ENCODE measurements at regions not wholly inside any gene's neighbourhood (a gene's known extent, or its start where the extent isn't known, plus 50 kb on each side); places are given as distances from the start of the nearest gene placed in this dataset.
"Not testable (repeated sequence)": the region's sequence is repeated elsewhere in the genome, so short reads cannot be mapped to it uniquely, and the experiment has no call there.

DNA sequence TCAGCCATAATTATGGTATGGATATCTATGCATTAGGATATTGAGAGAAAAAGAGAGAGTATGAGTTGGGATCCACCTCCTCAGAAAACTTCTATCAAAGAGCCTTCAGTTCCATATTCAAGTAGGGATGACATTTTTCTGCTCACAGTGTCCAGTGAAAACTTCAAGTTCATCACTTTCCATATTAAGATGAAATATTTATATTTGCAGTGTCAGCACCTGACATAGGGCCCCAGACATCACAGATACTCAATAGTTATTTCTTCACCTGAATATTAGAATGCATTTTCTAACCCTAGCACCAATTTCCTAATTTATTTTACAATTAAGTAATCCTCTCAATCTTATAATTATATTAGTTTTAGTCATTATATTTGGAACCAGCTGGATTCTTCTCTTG lies 318.0 kb upstream of the MGAT4C start:
- DNase-seq (ENCODE audit: low read depth), result no peak

DNA sequence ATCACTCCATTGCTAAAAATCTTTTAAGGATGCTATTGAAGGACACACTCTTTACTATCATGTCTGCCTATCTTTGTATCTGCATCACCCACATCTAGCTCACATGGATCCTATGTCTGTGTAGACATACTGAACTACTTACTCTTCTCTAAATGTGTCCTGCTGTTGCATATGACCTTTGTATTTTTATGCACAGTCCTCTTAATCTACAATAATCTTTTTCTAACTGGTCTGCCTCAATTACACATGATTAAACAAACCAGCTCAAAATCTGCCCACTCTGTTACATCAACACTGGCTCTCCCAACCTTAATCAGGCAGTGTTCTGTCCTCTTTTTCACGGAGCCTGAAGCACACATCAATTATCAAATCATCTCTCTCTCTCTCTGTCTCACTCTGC lies 316.3 kb upstream of the MGAT4C start:
- no peak for DNase-seq (ENCODE audit: low read depth)

DNA sequence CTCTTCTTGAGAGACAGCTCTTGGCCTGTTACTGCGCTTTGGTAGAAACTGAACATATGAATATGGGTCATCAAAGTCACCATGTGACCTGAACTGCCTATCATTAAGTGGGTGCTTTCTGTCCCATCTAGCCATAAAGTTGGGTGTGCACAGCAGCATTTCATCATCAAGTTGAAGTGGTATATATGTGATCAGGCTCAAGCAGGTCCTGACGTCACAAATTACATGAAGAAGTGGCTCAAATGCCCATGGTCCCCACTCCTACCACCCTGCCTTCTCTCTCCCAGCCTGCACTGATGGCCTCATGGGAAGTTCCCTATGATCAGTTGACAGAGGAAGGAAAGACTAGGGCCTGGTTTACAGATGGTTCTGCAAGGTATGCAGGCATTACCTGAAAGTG lies 308.8 kb upstream of the MGAT4C start:
- DNase-seq (ENCODE audit: low read depth), result no peak

DNA sequence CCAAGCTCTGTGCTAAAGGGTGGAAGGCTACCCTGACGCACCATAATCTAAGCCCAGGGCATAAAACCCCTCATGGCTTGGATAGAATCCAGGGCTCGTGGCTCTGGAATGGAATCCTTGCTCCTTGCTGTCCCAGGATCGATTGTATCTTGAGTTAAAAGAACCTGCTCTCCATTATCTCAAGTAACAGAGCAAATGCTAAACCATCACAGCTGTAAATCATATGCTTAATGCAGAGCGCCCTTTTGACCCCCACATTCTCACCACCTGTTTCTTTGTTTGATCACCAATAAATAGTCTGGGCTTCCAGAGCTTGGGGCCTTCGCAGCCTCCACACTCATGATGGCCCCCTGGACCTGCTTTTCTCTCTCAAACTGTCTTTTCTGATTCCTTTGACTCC lies 299.3 kb upstream of the MGAT4C start:
- not testable (repeated sequence) for DNase-seq (ENCODE audit: low read depth)

DNA sequence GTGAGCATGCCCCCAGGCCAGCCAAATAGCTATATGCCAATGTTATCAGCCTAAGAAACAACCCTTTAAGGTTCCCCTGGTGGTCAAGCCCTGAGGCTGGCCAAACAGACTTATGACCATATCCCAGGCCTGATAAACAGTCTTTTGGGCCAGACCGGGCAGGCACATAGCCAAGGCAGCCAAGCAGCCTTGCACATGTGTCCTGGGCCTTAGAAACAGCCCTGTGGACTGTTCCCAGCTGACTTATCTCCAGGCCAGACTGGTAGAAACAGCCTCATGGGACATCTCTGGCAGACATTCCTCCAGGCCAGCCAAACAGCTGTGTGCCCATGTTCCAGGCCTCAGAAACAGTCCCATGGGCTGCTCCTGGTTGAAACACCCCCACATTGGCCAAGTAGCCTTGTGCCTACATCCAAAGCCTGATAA lies 295.0 kb upstream of the MGAT4C start:
- DNase-seq (ENCODE audit: low read depth), result peak; percentile 34

DNA sequence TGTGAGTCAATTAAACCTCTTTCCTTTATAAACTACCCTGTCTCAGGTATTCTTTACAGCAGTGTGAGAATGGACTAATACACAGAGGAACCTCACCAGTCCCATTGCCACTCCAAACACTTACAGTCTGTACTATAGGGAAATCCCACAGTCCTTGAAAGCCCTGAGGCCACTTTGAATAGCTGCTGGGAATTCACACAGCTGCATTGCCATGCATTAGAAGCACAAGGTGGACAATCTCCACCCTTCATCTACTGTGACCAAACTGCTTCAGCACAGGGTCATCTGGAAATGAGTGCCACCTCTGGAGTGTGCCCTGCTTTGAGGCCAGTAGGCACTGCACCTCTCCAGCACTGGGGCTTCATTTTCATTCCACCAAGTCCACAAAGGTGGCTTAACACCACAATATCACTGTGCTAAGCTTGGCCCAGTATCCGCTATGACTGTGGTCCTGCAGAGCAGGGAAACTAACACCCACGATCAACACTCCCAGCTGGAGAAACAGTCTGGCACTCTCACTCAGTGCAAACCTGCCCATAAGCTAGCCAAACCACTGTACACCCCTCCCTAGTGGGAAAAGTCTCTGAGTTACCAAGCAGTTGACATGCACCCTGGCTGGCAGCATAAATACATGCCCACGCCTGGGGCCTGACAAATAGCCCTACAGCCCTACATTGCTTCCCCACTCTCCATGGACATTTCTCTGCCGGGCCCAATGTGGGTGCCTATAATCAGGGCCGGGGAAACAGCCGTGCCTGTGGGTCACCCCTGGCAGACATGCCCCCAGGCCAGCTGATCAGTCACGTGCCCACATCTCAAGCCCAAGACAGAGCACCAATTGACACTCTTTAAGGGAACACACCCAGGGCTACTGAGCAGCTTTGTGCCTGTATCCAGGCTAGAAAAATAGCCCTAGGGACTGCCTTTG lies 294.3 kb upstream of the MGAT4C start:
- DNase-seq (ENCODE audit: low read depth), result no peak

DNA sequence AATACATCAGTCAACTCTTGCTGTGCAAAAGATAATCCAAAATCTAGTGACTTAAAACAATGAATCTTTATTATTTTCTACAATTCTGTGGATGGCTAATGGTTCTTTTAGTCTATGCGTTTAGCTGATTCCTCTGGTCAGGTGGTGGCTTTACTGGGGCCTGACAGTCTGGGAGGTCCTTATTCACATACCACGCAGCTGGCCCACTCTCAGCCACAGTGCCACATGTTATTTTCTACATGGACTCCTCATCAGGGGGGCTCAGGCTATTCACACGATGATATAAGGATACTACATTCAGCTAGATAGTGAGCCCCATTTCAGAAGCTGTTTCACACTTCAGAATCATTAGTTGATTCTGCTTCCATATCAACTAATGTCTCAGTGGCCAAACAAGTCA lies 287.5 kb upstream of the MGAT4C start:
- no peak for DNase-seq (ENCODE audit: low read depth)

DNA sequence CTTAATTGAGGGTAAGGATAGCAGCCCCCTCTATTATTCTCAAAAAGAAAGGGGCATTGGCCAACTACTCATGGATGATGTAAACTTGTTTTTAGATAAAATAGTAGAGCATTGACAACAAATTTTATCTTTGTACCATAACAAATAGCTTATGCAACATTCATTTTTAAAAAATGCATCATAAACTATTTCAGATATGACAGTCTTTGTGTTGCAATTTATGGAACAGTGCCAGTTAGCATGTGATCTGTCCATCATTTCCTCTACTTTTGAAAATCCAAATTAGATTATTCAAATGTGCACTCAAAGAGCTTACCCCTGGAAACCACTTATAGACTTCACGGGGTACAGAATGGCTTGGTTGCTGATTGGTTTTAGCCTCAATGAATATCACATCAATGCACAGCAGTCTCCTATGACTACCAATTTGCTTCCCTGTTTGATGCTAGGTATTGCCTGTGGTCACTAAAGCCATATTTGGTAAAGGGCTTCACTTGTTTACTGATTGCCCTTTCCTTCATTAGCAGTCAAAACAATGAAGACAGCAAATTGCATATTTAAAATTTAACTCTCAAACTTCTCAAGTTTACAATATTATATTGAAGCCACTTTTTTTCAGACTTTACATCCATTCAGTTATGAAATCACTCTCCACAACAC lies 274.9 kb upstream of the MGAT4C start:
- no peak for DNase-seq (ENCODE audit: low read depth)

DNA sequence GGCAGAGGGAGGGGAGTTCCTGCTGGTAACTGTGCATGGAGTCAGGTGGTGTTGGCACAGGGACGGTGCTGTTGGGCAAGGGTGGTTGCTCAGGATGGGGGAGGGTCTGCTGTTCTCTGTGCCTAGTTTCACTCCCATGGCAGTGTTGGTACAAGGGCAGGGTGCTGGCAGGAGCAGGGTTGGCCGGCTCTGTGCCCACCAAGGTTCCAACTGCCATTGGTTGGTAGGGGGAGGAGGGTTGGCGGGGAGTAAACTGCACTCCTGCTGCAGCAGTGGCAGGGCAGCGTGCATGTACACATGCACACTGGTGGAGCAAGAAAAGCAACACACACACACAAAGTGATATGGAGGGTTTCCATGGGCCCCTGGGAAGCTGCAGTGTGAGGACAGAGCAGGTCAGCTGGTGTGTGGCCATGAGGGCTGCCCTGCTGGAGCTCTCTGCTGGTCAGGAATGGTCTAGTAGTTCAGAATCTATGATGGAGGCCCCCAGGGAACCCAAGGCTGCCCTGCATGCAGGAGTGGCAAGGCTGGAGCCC lies 269.9 kb upstream of the MGAT4C start:
- no peak for DNase-seq (ENCODE audit: low read depth)

DNA sequence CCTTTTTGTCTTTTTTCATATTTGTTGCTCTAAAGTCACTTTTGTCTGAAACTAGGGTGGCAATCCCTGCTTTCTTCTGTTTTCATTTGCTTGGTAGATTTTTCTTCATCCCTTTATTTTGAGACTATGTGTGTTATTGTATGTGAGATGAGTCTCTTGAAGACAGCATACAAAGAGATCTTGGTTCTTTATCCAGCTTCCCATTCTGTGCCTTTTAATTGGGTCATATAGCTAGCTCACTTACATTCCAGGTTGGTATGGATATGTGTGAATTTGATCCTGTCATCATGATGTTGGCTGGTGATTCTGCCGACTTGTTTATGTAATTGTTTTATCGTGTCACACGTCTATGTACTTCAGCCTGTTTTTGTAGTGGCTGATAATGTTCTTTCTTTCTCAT lies 267.7 kb upstream of the MGAT4C start:
- no peak for DNase-seq (ENCODE audit: low read depth)

DNA sequence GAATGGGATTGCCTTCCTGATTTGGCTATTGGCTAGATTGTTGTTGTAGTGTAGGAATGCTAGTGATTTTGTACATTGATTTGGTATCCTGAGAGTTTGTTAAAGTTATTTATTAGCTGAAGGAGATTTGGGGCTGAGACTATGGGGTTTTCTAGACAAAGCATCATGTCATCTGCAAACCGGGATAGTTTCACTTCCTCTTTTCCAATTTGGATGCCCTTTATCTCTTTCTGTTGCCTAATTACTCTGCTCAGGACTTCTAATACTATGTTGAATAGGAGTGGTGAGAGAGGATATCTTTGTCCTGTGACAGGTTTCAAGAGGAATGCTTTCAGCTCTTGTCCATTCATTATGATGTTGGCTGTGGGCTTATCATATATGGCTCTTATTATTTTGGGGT lies 265.7 kb upstream of the MGAT4C start:
- no peak for DNase-seq (ENCODE audit: low read depth)

DNA sequence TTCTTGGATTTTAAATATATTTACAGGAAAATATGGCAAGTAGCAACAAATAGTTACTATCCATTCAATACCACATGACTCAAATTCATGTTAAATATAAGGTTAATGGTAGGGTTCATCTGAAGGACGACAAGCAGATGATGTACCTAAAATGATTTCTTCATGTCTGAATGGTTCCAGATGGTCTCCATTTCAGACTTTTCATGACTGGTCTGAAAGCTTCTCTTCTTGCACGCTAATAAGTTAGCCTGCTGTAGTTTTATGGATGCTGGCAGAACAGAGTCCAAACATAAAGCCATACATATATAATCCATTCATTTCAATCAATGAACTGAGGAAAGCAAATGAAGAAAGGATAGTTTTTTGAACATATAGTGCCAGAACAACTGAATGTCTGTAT lies 257.0 kb upstream of the MGAT4C start:
- DNase-seq (ENCODE audit: low read depth), result peak; percentile 4

DNA sequence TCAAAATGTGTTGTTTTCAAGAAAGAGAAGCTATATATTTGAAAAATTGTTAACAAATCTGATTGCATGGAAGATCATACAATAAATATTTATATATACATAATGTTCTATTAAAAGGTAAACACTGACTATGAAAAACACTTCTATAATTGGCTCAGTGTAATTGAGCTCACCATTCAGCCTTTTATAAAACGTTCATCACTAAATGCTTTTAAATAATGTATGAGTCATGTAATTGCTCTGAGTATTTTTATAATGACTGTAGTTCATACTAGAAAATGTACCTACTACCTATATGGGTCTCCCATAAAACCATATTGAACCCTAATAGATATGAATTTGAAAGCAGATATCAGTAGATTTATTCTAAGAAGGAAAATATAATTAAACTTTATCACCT lies 240.4 kb upstream of the MGAT4C start:
- no peak for DNase-seq (ENCODE audit: low read depth)

DNA sequence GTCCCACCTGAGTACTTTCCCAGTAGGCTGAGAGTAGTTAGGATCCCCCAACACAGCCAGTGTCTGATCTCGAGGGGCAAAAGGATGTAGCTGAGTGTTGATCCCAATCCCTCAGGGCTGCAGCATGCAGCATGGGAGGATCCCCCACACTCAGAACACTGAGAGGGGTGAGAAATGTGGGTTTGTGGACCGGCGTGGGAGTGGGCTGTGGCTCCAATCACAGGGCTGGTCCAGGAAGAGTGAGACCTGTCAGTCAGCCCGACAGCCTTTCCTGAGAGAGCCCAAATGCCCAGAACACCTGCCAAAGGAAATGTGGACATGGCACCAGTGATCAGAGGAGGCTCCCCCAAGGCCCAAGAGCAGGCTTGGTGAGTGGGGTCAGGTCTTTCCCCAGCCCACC lies 228.3 kb upstream of the MGAT4C start:
- no peak for DNase-seq (ENCODE audit: low read depth)

DNA sequence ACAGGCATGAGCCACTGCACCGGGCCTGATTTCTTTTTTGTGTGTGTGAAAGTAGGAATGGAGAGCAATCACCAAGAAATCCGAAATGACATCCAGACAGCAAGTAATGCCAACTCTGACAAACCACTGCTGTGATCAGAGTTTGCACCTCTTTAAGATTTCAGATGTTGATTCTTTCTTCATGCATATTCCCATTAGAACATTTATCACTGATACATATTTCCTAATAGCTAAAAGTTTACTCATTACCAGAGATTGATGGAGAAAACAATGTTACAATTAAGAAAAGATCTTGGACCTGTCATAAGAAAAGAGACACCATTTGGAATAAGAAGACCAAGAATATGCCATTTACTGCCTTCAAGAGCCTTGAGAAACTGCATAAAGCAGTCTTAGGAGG lies 217.0 kb upstream of the MGAT4C start:
- no peak for DNase-seq (ENCODE audit: low read depth)

DNA sequence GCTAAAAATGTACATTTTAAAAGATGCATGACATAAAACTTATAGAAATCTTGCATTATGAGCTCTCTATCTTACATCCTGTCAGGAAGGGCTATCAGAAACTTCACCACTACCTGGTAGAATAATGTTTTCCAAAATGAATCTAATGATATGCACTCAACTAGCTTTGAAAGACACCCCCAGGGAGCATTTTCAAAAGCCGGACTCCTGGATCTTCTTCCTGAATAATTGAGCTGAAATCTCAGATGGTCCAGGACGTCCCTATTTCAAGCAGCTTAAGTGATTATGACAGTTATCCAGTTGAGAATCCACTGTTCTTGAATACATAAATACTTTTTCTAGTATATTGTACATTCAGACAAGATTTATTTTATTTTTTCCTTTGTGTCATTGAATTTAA lies 200.6 kb upstream of the MGAT4C start:
- no peak for DNase-seq (ENCODE audit: low read depth)

DNA sequence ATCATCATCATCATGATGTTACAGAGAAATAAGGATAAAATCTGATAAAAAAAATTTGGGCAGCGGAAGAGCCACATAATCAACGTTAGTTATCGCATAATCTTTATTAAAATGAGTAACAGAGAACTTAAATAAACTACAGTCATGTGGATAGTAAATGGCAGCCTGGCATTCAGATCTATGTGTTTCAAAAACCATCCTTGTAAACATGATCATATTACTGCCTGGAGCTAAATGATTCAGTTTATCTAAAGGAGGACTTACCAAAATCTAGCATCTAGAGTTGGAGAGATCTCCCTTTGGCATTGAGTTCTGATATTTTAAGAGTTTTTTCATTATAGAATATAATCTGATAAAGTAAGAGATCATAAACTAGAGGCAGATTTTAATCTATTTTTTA lies 200.1 kb upstream of the MGAT4C start:
- no peak for DNase-seq (ENCODE audit: low read depth)

DNA sequence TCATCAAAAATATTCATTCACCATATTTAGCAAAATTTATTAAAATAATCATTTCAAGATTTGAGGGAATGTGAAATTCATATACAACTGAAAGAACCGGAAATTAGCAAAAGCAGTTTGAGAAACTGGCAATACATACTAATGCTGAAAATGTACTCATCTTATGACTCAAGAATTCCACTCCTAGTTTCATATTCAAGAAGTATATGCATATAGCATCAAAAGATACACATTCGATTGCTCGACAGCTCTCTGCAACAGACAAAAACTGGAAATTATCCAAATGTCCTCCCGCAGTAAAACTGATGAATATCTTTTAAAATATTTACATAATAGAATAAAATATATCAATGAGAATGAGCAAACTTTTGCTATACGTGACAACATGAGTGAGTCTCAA lies 189.2 kb upstream of the MGAT4C start:
- DNase-seq (ENCODE audit: low read depth), result no peak

DNA sequence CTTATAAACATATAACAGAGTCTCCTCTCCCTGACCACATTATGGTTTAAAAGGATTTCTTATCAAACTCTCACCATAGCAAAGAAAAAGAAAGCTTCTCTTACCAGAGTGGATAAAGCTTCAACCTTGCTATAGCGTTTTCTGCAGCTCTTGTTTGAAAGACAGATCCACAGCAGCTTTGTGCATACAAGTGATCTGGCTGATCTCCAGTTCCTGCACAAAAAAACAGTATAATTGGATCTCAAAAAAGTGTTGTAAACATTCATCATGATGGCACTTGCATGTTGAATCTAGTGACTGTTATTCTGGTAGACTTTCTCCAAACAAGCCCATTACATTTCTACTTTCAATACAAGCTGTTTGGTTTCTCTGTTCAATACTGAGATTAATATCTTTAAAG lies 178.9 kb upstream of the MGAT4C start:
- DNase-seq (ENCODE audit: low read depth), result no peak

DNA sequence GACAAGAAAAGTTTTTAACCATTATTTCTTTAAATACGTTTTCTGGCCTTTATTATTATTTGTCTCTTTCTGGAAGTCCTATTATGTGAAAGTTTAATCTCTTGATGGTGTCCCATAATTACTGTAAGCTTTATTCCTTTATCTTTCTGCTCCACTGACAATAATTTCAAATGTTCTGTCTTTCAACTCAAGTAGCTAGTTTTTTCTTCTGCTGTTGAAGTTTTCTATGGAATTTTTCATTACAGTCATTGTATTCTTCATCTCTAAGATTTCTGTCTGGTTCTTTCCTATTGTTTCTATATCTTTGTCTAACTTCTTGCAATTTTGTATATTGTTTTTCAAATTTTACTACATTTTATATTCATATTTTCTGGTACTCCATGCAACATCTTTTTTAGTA lies 173.6 kb upstream of the MGAT4C start:
- DNase-seq (ENCODE audit: low read depth), result no peak

DNA sequence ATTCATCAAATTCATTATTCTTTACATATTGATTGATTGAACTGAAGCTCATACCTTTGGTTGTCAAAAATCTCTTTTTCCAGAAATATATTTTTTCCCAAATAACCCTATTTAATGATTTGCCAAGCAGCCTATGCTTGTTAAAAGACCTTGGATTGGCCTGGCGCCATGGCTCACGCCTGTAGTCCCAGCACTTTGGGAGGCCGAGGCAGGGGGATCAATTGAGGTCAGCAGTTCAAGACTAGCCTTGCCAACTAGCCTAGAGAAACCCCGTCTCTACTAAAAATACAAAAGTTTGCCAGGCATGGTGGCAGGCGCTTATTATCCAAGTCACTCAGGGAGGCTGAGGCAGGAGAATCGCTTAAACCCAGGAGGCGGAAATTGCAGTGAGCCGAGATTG lies 165.1 kb upstream of the MGAT4C start:
- no peak for DNase-seq (ENCODE audit: low read depth)

DNA sequence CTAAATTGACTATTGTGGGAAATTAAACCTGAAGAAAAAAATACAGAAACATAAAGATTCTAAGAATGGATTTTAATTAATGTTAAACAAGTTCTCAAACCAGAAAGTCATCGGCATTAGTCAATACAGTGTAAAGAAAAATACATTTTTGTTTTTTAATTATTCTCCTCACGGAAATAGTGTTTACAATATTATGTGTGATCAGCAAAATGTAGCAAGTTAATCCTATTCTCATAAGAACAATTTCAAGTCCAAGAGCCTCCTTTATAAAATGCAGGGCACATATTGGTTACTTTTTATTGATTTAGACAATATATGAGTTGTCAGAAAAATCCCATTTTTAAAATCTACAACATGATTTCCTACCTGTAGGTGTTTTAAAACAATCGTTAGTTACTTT lies 158.0 kb upstream of the MGAT4C start:
- no peak for DNase-seq (ENCODE audit: low read depth)

DNA sequence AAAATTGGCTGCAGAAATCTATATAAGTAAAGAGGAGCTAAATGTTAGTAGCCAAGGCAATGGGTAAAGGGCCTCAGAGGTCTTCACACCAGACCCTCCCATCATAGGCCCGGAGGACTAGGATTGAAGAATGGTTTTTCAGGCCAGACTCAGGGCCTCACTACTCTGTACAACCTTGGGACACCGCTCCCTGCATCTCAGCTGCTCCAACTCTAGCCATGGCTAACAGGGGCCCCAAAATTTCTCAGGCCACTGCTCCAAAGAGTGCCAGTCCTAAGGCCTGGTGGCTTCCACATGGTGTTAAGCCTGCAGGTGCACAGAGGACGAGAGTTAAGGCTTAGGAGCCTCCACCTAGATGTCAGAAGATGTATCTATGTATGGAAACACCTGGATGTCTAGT lies 155.5 kb upstream of the MGAT4C start:
- DNase-seq (ENCODE audit: low read depth), result no peak

All from fibroblast of gingiva (primary cell).